GM12878 (cell line): ENCODE measurements at regions not wholly inside any gene's neighbourhood (a gene's known extent, or its start where the extent isn't known, plus 50 kb on each side); places are given as distances from the start of the nearest gene placed in this dataset.

ENCODE experiments used
- ATAC-seq: fragments of 200-7000 bp; cut with Tn5 transposase; 3 replicates; pipeline ENCODE4 v1.9.1; 2020; ENCODE audit warnings: mild to moderate bottlenecking, moderate library complexity
- BruUV-seq: library from RNA; stranded (reverse); fragments of 400-500 nt; replicated peaks from 2 replicates; lab custom pipeline; 2021; lab: Mats Ljungman, UMichigan
- CTCF ChIA-PET: fragments of 300-600 bp; sonication (Branson Sonifier 250); formaldehyde crosslinking; extraction: SDS; loops from one replicate; lab custom pipeline; 2021; ENCODE audit warnings: inconsistent platforms; lab: Yijun Ruan, JAX
- POLR2A ChIA-PET: fragments of 350-600 bp; formaldehyde crosslinking; extraction: SDS; loops from one replicate; lab custom pipeline; 2021; ENCODE audit warnings: inconsistent platforms; lab: Charles Lee
- RAD21 ChIA-PET: fragments of 300-600 bp; sonication (Branson Sonifier 250); formaldehyde crosslinking; loops from one replicate; lab custom pipeline; 2023; ENCODE audit warnings: antibody characterized with exemption; ENCODE audit not compliant: unreplicated experiment; lab: Charles Lee
- SMC1A ChIA-PET: fragments of 300-600 bp; sonication (Branson Sonifier 250); formaldehyde crosslinking; loops from one replicate; lab custom pipeline; 2023; ENCODE audit not compliant: unreplicated experiment, uncharacterized antibody; lab: Charles Lee
- DNase-seq: peaks from one replicate; pipeline ENCODE4 v3.0.0-alpha.2; 2011; ENCODE audit warnings: low read depth, low spot score
- FAIRE-seq: peaks from 3 replicates; lab custom pipeline; 2011; peaks lifted over from hg19 to GRCh38; lab: Jason Lieb, UNC
- H2AFZ ChIP-seq: 2 replicates; pipeline ENCODE4 v1.6.0; 2011; ENCODE audit warnings: low read depth, low read length, control low read depth; ENCODE audit not compliant: control insufficient read depth
- H3K27ac ChIP-seq: 2 replicates; pipeline ENCODE4 v1.5.1; 2011; ENCODE audit warnings: control low read depth; ENCODE audit not compliant: control insufficient read depth, insufficient read depth
- H3K27me3 ChIP-seq, 2 experiments: replicated peaks in 1 of 2; 2 replicates each; pipeline versions ENCODE4 v1.6.0 to v1.6.1; 2011; ENCODE audit warnings: low read length in 1 of 2; ENCODE audit not compliant: control insufficient read depth in 2 of 2, insufficient read depth in 2 of 2
- H3K36me3 ChIP-seq, 2 experiments: 2 replicates each; pipeline ENCODE4 v1.5.1; 2011; ENCODE audit warnings: low read length in 1 of 2; ENCODE audit not compliant: control insufficient read depth in 2 of 2, insufficient read depth in 2 of 2
- H3K4me1 ChIP-seq: 2 replicates; pipeline ENCODE4 v1.6.1; 2011; ENCODE audit warnings: mild to moderate bottlenecking, low read length, moderate library complexity, mixed read lengths; ENCODE audit not compliant: control insufficient read depth, insufficient read depth
- H3K4me2 ChIP-seq: 2 replicates; pipeline ENCODE4 v1.6.0; 2011; ENCODE audit warnings: control low read depth; ENCODE audit not compliant: control insufficient read depth, insufficient read depth
- H3K4me3 ChIP-seq: fragments of 200-600 bp; sonication (generic); 2 replicates; pipeline ENCODE4 v1.5.1; 2016
- H3K79me2 ChIP-seq: 2 replicates; pipeline ENCODE4 v1.6.0; 2011; ENCODE audit warnings: low read length; ENCODE audit not compliant: control insufficient read depth, insufficient read depth
- H3K9ac ChIP-seq: 2 replicates; pipeline ENCODE4 v1.8.0; 2011; ENCODE audit warnings: low read length, control low read depth, mixed read lengths; ENCODE audit not compliant: control insufficient read depth, insufficient read depth
- H3K9me3 ChIP-seq: replicated peaks from 3 replicates; pipeline ENCODE4 v1.5.1; 2011; ENCODE audit warnings: mild to moderate bottlenecking, low read length; ENCODE audit not compliant: control insufficient read depth, insufficient read depth
- H4K20me1 ChIP-seq: 2 replicates; pipeline ENCODE4 v1.6.0; 2011; ENCODE audit not compliant: control insufficient read depth, insufficient read depth
- MYC ChIP-seq: IDR thresholded peaks from 2 replicates; pipeline ENCODE4 v1.6.1; 2011; ENCODE audit warnings: mild to moderate bottlenecking, low read length, moderate library complexity, inconsistent platforms; ENCODE audit not compliant: insufficient read depth, insufficient replicate concordance, insufficient read length, severe bottlenecking
- NFIC ChIP-seq: IDR thresholded peaks from 2 replicates; pipeline ENCODE4 v1.6.1; 2012; ENCODE audit warnings: low read depth, mild to moderate bottlenecking, inconsistent platforms, low read length, moderate library complexity
- RAD51 ChIP-seq: fragments of 450-650 bp; IDR thresholded peaks from 2 replicates; pipeline ENCODE4 v1.6.1; 2016; ENCODE audit warnings: moderate library complexity, mild to moderate bottlenecking, inconsistent platforms
- SIX5 ChIP-seq: IDR thresholded peaks from 2 replicates; pipeline ENCODE4 v1.6.1; 2011; ENCODE audit warnings: mild to moderate bottlenecking, low read depth, low read length, moderate library complexity; ENCODE audit not compliant: severe bottlenecking
- SMARCA5 ChIP-seq: fragments of 450-650 bp; IDR thresholded peaks from 2 replicates; pipeline ENCODE4 v1.6.1; 2017; ENCODE audit warnings: mild to moderate bottlenecking
- TAF1 ChIP-seq: IDR thresholded peaks from 2 replicates; pipeline ENCODE4 v1.6.1; 2011; ENCODE audit warnings: mild to moderate bottlenecking, low read depth, low read length, borderline replicate concordance
- TCF7 ChIP-seq: IDR thresholded peaks from 2 replicates; pipeline ENCODE4 v1.6.1; 2014; ENCODE audit warnings: antibody characterized with exemption, borderline replicate concordance
- WGBS: methylation state at CpG from one replicate; pipeline ENCODE4 v1.1.6; 2016; ENCODE audit warnings: low lambda C conversion rate; ENCODE audit not compliant: insufficient replicate concordance, insufficient coverage; ENCODE audit errors: missing lambda C conversion rate; 5-methylcytosine and 5-hydroxymethylcytosine counted together
- in situ Hi-C: fragments of 300-500 bp; cut with MboI; formaldehyde crosslinking; loops from 9 replicates; pipeline ENCODE4 v1.14.3; 2018; ENCODE audit warnings: mixed read lengths
- intact Hi-C: fragments of 100-400 bp; cut with micrococcal nuclease; formaldehyde crosslinking; loops from one replicate; pipeline ENCODE4 v1.14.2; 2022; ENCODE audit not compliant: unreplicated experiment
- TF ChIP-seq, protein P1 (sequence below): fragments of 450-650 bp; formaldehyde crosslinking; IDR thresholded peaks from 2 replicates; pipeline ENCODE4 v1.5.0; 2022; ENCODE audit warnings: mild to moderate bottlenecking, missing genetic modification characterization
- TF ChIP-seq, protein P2 (sequence below): fragments of 450-650 bp; IDR thresholded peaks from 2 replicates; pipeline ENCODE4 v1.6.1; 2016; ENCODE audit warnings: mild to moderate bottlenecking, moderate library complexity, borderline replicate concordance
- TF ChIP-seq, protein P3 (sequence below): fragments of 450-650 bp; IDR thresholded peaks from 2 replicates; pipeline ENCODE4 v1.6.1; 2017; ENCODE audit warnings: mild to moderate bottlenecking, low read depth, inconsistent platforms; ENCODE audit not compliant: poor library complexity, severe bottlenecking
- TF ChIP-seq, protein P4 (sequence below): fragments of 450-650 bp; IDR thresholded peaks from 2 replicates; pipeline ENCODE4 v1.6.1; 2017; ENCODE audit warnings: antibody characterized with exemption, mild to moderate bottlenecking, moderate library complexity

DNA sequence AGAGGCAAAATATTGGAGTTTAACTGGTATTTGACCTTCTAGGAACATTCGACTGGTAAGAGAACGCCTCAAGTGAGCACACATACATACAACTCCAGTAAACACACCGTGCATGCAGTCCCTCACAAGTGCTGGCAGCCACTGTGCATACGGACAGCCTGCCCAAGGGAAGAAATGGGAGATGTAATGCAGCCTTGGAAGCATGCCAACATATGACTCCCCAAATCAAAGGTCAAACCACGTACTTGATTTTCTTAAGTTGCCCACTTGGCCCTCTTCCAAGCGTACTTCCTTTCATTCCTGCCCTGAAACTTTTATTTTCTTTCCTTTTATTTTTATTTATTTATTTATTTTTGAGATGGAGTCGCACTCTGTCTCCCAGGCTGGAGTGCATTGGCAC lies 206.6 kb downstream of the SPRY1 start:
- no peaks in the 10 kb centered on the region; the same call in 2 of the 3 replicates for H3K9me3 ChIP-seq
- H3K4me3 ChIP-seq = no peak overlapping the region
- H3K9ac ChIP-seq = no peak overlapping the region
- no peak for ATAC-seq
- no peak for FAIRE-seq
- H3K79me2 ChIP-seq = no peaks in the 10 kb centered on the region
- WGBS = 77% methylated on average over 7 of the region's 7 CpGs
- no peak for DNase-seq
- no peak overlapping the region for H3K4me2 ChIP-seq
- no TSS peak for BruUV-seq
- no peaks in the 10 kb centered on the region for H3K27me3 ChIP-seq
- H2AFZ ChIP-seq = no peak overlapping the region
- no peaks in the 10 kb centered on the region for H4K20me1 ChIP-seq
- RAD21 ChIA-PET = no interaction called here
- no peak overlapping the region for H3K27ac ChIP-seq
- intact Hi-C loops (no loop called here), in situ Hi-C loops (no loop called here)
- peaks cover 7% of the 10 kb centered on the region; the same call in 1 of the 2 replicates for H3K4me1 ChIP-seq
- POLR2A ChIA-PET = no interaction called here
- CTCF ChIA-PET = interaction anchor here (1.0 kb wide), 1 partner anchor 39 kb away, joined by 3 read pairs; no protein-coding TSS in a partner anchor
- no peaks in the 10 kb centered on the region for H3K36me3 ChIP-seq
- SMC1A ChIA-PET = interaction anchor here (0.8 kb wide), 1 partner anchor 46 kb away, joined by 3 read pairs; no protein-coding TSS in a partner anchor
- TF ChIP-seq TCF7 (no peak), NFIC (no peak), RAD51 (no peak), SMARCA5 (no peak), SIX5 (no peak), TAF1 (no peak), MYC (no peak)
- TF ChIP-seq, protein P1, sequence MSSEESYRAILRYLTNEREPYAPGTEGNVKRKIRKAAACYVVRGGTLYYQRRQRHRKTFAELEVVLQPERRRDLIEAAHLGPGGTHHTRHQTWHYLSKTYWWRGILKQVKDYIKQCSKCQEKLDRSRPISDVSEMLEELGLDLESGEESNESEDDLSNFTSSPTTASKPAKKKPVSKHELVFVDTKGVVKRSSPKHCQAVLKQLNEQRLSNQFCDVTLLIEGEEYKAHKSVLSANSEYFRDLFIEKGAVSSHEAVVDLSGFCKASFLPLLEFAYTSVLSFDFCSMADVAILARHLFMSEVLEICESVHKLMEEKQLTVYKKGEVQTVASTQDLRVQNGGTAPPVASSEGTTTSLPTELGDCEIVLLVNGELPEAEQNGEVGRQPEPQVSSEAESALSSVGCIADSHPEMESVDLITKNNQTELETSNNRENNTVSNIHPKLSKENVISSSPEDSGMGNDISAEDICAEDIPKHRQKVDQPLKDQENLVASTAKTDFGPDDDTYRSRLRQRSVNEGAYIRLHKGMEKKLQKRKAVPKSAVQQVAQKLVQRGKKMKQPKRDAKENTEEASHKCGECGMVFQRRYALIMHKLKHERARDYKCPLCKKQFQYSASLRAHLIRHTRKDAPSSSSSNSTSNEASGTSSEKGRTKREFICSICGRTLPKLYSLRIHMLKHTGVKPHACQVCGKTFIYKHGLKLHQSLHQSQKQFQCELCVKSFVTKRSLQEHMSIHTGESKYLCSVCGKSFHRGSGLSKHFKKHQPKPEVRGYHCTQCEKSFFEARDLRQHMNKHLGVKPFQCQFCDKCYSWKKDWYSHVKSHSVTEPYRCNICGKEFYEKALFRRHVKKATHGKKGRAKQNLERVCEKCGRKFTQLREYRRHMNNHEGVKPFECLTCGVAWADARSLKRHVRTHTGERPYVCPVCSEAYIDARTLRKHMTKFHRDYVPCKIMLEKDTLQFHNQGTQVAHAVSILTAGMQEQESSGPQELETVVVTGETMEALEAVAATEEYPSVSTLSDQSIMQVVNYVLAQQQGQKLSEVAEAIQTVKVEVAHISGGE = no peak
- TF ChIP-seq, protein P2, sequence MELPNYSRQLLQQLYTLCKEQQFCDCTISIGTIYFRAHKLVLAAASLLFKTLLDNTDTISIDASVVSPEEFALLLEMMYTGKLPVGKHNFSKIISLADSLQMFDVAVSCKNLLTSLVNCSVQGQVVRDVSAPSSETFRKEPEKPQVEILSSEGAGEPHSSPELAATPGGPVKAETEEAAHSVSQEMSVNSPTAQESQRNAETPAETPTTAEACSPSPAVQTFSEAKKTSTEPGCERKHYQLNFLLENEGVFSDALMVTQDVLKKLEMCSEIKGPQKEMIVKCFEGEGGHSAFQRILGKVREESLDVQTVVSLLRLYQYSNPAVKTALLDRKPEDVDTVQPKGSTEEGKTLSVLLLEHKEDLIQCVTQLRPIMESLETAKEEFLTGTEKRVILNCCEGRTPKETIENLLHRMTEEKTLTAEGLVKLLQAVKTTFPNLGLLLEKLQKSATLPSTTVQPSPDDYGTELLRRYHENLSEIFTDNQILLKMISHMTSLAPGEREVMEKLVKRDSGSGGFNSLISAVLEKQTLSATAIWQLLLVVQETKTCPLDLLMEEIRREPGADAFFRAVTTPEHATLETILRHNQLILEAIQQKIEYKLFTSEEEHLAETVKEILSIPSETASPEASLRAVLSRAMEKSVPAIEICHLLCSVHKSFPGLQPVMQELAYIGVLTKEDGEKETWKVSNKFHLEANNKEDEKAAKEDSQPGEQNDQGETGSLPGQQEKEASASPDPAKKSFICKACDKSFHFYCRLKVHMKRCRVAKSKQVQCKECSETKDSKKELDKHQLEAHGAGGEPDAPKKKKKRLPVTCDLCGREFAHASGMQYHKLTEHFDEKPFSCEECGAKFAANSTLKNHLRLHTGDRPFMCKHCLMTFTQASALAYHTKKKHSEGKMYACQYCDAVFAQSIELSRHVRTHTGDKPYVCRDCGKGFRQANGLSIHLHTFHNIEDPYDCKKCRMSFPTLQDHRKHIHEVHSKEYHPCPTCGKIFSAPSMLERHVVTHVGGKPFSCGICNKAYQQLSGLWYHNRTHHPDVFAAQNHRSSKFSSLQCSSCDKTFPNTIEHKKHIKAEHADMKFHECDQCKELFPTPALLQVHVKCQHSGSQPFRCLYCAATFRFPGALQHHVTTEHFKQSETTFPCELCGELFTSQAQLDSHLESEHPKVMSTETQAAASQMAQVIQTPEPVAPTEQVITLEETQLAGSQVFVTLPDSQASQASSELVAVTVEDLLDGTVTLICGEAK = no peak
- TF ChIP-seq, protein P3, sequence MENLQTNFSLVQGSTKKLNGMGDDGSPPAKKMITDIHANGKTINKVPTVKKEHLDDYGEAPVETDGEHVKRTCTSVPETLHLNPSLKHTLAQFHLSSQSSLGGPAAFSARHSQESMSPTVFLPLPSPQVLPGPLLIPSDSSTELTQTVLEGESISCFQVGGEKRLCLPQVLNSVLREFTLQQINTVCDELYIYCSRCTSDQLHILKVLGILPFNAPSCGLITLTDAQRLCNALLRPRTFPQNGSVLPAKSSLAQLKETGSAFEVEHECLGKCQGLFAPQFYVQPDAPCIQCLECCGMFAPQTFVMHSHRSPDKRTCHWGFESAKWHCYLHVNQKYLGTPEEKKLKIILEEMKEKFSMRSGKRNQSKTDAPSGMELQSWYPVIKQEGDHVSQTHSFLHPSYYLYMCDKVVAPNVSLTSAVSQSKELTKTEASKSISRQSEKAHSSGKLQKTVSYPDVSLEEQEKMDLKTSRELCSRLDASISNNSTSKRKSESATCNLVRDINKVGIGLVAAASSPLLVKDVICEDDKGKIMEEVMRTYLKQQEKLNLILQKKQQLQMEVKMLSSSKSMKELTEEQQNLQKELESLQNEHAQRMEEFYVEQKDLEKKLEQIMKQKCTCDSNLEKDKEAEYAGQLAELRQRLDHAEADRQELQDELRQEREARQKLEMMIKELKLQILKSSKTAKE = no peak
- TF ChIP-seq, protein P4, sequence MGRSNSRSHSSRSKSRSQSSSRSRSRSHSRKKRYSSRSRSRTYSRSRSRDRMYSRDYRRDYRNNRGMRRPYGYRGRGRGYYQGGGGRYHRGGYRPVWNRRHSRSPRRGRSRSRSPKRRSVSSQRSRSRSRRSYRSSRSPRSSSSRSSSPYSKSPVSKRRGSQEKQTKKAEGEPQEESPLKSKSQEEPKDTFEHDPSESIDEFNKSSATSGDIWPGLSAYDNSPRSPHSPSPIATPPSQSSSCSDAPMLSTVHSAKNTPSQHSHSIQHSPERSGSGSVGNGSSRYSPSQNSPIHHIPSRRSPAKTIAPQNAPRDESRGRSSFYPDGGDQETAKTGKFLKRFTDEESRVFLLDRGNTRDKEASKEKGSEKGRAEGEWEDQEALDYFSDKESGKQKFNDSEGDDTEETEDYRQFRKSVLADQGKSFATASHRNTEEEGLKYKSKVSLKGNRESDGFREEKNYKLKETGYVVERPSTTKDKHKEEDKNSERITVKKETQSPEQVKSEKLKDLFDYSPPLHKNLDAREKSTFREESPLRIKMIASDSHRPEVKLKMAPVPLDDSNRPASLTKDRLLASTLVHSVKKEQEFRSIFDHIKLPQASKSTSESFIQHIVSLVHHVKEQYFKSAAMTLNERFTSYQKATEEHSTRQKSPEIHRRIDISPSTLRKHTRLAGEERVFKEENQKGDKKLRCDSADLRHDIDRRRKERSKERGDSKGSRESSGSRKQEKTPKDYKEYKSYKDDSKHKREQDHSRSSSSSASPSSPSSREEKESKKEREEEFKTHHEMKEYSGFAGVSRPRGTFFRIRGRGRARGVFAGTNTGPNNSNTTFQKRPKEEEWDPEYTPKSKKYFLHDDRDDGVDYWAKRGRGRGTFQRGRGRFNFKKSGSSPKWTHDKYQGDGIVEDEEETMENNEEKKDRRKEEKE = no peak
